ENCODE measurements at regions not wholly inside any gene's neighbourhood (a gene's known extent, or its start where the extent isn't known, plus 50 kb on each side); places are given as distances from the start of the nearest gene placed in this dataset.

- no peaks in the 10 kb centered on the region for H3K27me3 ChIP-seq
- ATAC-seq = no peak
- H3K4me1 ChIP-seq = no peaks in the 10 kb centered on the region
- WGBS, 2 donors = 85 to 88% methylated on average over 5 of the region's 5 CpGs
- H3K36me3 ChIP-seq (replicated peaks in 1 of 2; ENCODE audit: insufficient read depth in 1 of 2, low read depth in 2 of 2) = no peaks in the 10 kb centered on the region
- no peak for DNase-seq
- H3K4me3 ChIP-seq = no peak overlapping the region
- H3K27ac ChIP-seq = no peak overlapping the region
- TF ChIP-seq, protein P1, sequence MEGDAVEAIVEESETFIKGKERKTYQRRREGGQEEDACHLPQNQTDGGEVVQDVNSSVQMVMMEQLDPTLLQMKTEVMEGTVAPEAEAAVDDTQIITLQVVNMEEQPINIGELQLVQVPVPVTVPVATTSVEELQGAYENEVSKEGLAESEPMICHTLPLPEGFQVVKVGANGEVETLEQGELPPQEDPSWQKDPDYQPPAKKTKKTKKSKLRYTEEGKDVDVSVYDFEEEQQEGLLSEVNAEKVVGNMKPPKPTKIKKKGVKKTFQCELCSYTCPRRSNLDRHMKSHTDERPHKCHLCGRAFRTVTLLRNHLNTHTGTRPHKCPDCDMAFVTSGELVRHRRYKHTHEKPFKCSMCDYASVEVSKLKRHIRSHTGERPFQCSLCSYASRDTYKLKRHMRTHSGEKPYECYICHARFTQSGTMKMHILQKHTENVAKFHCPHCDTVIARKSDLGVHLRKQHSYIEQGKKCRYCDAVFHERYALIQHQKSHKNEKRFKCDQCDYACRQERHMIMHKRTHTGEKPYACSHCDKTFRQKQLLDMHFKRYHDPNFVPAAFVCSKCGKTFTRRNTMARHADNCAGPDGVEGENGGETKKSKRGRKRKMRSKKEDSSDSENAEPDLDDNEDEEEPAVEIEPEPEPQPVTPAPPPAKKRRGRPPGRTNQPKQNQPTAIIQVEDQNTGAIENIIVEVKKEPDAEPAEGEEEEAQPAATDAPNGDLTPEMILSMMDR (IDR thresholded peaks at IDR 0.05) = no peak
- no peak for TF ChIP-seq POLR2A (IDR thresholded peaks at IDR 0.05)
- H3K9me3 ChIP-seq = peaks cover 0 to 18% (median 0%) of the 10 kb centered on the region in 3 donors
- intact Hi-C loops (cut with DNase I) = no loop called here
These were observed 1478.3 kb downstream of the UQCRFS1 start for GRCh38 chr19:27734496-27735220.

DNA sequence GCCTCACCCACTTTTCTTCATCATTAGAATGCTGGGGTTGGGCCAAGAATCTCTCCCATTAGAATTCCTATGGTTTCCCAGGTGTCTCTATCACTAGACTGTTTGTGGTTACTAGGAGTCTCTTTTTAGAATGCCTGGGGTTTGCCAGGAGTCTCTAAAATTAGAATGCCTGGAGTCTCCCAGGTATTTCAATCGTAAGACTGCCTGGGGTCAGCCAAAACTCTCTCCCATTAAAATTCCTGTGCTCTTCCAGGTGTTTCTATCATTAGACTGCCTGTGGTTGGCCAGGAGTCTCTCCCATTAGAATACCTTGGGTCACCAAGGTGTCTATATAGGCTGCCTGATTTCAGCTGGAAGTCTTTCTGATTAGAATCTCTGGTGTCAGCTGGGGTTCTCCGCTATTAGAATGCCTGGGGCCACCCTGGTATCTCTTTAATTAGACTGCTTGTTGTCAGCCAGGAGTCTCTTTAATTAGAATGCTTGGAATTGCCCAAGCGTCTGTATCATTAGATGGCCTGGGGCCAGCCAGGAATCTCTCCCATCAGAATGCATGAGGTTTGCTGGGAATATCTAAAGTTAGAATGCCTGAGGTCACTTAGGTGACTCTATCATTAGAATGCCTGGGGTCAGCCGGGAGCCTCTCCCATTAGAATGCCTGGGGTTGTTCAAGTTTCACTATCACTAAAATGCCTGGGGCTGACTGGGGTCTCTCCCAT lies 1479.2 kb downstream of the UQCRFS1 start:
- no peak overlapping the region for H3K4me3 ChIP-seq
- H3K9me3 ChIP-seq = peaks cover 0 to 21% (median 0%) of the 10 kb centered on the region in 3 donors
- ATAC-seq (no peak), DNase-seq (no peak)
- no peak for TF ChIP-seq POLR2A (IDR thresholded peaks at IDR 0.05)
- TF ChIP-seq, protein P1 (IDR thresholded peaks at IDR 0.05) = no peak
- no peaks in the 10 kb centered on the region for H3K36me3 ChIP-seq (replicated peaks in 1 of 2; ENCODE audit: insufficient read depth in 1 of 2, low read depth in 2 of 2)
- no peak overlapping the region for H3K27ac ChIP-seq
- H3K27me3 ChIP-seq = no peaks in the 10 kb centered on the region
- H3K4me1 ChIP-seq = no peaks in the 10 kb centered on the region
- WGBS, 2 donors = 93 to 95% methylated on average over 2 to 4 of the region's 4 CpGs
- intact Hi-C loops (cut with DNase I) = no loop called here

GRCh38 chr19:27729332-27729731 lies 1483.6 kb downstream of the UQCRFS1 start:
- ATAC-seq (no peak), DNase-seq (no peak)
- peaks cover 0 to 53% (median 0%) of the 10 kb centered on the region in 3 donors for H3K9me3 ChIP-seq
- no peak overlapping the region for H3K27ac ChIP-seq
- no peaks in the 10 kb centered on the region for H3K4me1 ChIP-seq
- H3K27me3 ChIP-seq = no peaks in the 10 kb centered on the region
- intact Hi-C loops (cut with DNase I) = no loop called here
- 84 to 90% methylated on average over 2 of the region's 2 CpGs for WGBS, 2 donors
- H3K4me3 ChIP-seq = no peak overlapping the region
- no peaks in the 10 kb centered on the region for H3K36me3 ChIP-seq (replicated peaks in 1 of 2; ENCODE audit: insufficient read depth in 1 of 2, low read depth in 2 of 2)
- TF ChIP-seq, protein P1 (IDR thresholded peaks at IDR 0.05) = no peak
- TF ChIP-seq POLR2A (IDR thresholded peaks at IDR 0.05) = no peak

- WGBS, 2 donors = 71 to 83% methylated on average over 4 of the region's 4 CpGs
- no peak for TF ChIP-seq POLR2A (IDR thresholded peaks at IDR 0.05)
- TF ChIP-seq, protein P1 (IDR thresholded peaks at IDR 0.05) = no peak
- no peaks in the 10 kb centered on the region for H3K4me1 ChIP-seq
- H3K4me3 ChIP-seq = no peak overlapping the region
- H3K27ac ChIP-seq = no peak overlapping the region
- intact Hi-C loops (cut with DNase I) = no loop called here
- ATAC-seq (no peak), DNase-seq (no peak)
- no peaks in the 10 kb centered on the region for H3K27me3 ChIP-seq
- no peaks in the 10 kb centered on the region for H3K36me3 ChIP-seq (replicated peaks in 1 of 2; ENCODE audit: insufficient read depth in 1 of 2, low read depth in 2 of 2)
- H3K9me3 ChIP-seq = peaks cover 0 to 71% (median 0%) of the 10 kb centered on the region in 3 donors
These were observed 1490.3 kb downstream of the UQCRFS1 start for GRCh38 chr19:27722625-27723024.
